Medulla oblongata (tissue), 1 donor: ENCODE measurements at regions not wholly inside any gene's neighbourhood (a gene's known extent, or its start where the extent isn't known, plus 50 kb on each side); places are given as distances from the start of the nearest gene placed in this dataset.

Experiments
- DNase-seq: peaks from one replicate; pipeline ENCODE4 v3.0.0-alpha.2; 2015; ENCODE audit errors: extremely low spot score

- no peak for DNase-seq
These were observed 170.0 kb upstream of the DAPK1 start for GRCh38 chr9:87327575-87328125.

- no peak for DNase-seq
These were observed 163.9 kb upstream of the DAPK1 start for GRCh38 chr9:87333802-87334201.

GRCh38 chr9:87334366-87334765 lies 163.3 kb upstream of the DAPK1 start:
- DNase-seq = no peak

GRCh38 chr9:87336407-87336806 lies 161.3 kb upstream of the DAPK1 start:
- no peak for DNase-seq

- DNase-seq = peak; percentile 83
These were observed 160.7 kb upstream of the DAPK1 start for GRCh38 chr9:87336914-87337333.

GRCh38 chr9:87337335-87338087 lies 160.2 kb upstream of the DAPK1 start:
- peak; percentile 6 for DNase-seq

- no peak for DNase-seq
These were observed 159.3 kb upstream of the DAPK1 start for GRCh38 chr9:87338088-87338989.

- DNase-seq = no peak
These were observed 157.3 kb upstream of the DAPK1 start for GRCh38 chr9:87340391-87340790.

GRCh38 chr9:87342743-87343142 lies 154.9 kb upstream of the DAPK1 start:
- no peak for DNase-seq

- DNase-seq = no peak
These were observed 153.7 kb upstream of the DAPK1 start for GRCh38 chr9:87343816-87344430.

- DNase-seq = no peak
These were observed 151.5 kb upstream of the DAPK1 start for GRCh38 chr9:87346061-87346665.

GRCh38 chr9:87350915-87351314 lies 146.8 kb upstream of the DAPK1 start:
- DNase-seq = no peak

- DNase-seq = no peak
These were observed 144.4 kb upstream of the DAPK1 start for GRCh38 chr9:87353301-87353700.

GRCh38 chr9:87354147-87354546 lies 143.5 kb upstream of the DAPK1 start:
- DNase-seq = no peak

- DNase-seq = no peak
These were observed 140.1 kb upstream of the DAPK1 start for GRCh38 chr9:87357600-87357999.

- DNase-seq = no peak
These were observed 138.4 kb upstream of the DAPK1 start for GRCh38 chr9:87359264-87359663.

GRCh38 chr9:87359958-87360601 lies 137.6 kb upstream of the DAPK1 start:
- DNase-seq = no peak

- no peak for DNase-seq
These were observed 127.5 kb upstream of the DAPK1 start for GRCh38 chr9:87370049-87370685.

GRCh38 chr9:87371795-87372355 lies 125.8 kb upstream of the DAPK1 start:
- no peak for DNase-seq

GRCh38 chr9:87372356-87372851 lies 125.3 kb upstream of the DAPK1 start:
- no peak for DNase-seq
